B cell (primary cell): ENCODE measurements at regions not wholly inside any gene's neighbourhood (a gene's known extent, or its start where the extent isn't known, plus 50 kb on each side); places are given as distances from the start of the nearest gene placed in this dataset.

Experiments used
- ATAC-seq: fragments of 200-7000 bp; cut with Tn5 transposase; one replicate; pipeline ENCODE4 v1.10.0; 2021; ENCODE audit warnings: low read depth, mild to moderate bottlenecking, moderate number of reproducible peaks, moderate library complexity
- CTCF ChIA-PET: fragments of 350-600 bp; sonication (Branson Sonifier 250); formaldehyde crosslinking; loops from one replicate; lab custom pipeline; 2021; ENCODE audit warnings: antibody characterized with exemption, inconsistent platforms; lab: Charles Lee
- POLR2A ChIA-PET: fragments of 350-600 bp; sonication (Branson Sonifier 250); formaldehyde crosslinking; loops from one replicate; lab custom pipeline; 2021; ENCODE audit warnings: antibody characterized with exemption; lab: Charles Lee
- DNase-seq: peaks from one replicate; pipeline ENCODE4 v3.0.0; 2013
- H2AFZ ChIP-seq: 2 replicates; pipeline ENCODE4 v1.6.1; 2012; ENCODE audit warnings: mild to moderate bottlenecking, low read depth, low read length; ENCODE audit not compliant: insufficient read depth, poor library complexity, severe bottlenecking
- H3K27ac ChIP-seq, 2 donors: 1 replicate in 1 of 2; 2 replicates in 1 of 2; pipeline ENCODE4 v1.5.1; 2012 to 2013; ENCODE audit warnings: low read length in 2 of 2, mild to moderate bottlenecking in 2 of 2, moderate library complexity in 1 of 2
- H3K27me3 ChIP-seq, 4 experiments: fragments of 200-600 bp in 1 of 4; sonication (generic) in 1 of 4; replicated peaks in 1 of 4; 1 replicate in 2 of 4; 2 replicates in 2 of 4; pipeline versions ENCODE4 v1.6.1 to v1.7.0; 2013 to 2016; ENCODE audit warnings: low read length in 3 of 4, mild to moderate bottlenecking in 2 of 4, mixed read lengths in 1 of 4, moderate library complexity in 1 of 4; ENCODE audit not compliant: insufficient read depth in 4 of 4, control insufficient read depth in 3 of 4; ENCODE audit errors: control extremely low read depth in 1 of 4
- H3K36me3 ChIP-seq, 2 experiments: replicated peaks in 1 of 2; 1 replicate in 1 of 2; 2 replicates in 1 of 2; pipeline versions ENCODE4 v1.6.1 to v1.7.1; 2013; ENCODE audit warnings: low read length in 1 of 2; ENCODE audit not compliant: insufficient read depth in 2 of 2, control insufficient read depth in 1 of 2; ENCODE audit errors: control extremely low read depth in 1 of 2, extremely low read depth in 1 of 2
- H3K4me1 ChIP-seq, 2 donors: fragments of 200-600 bp in 1 of 2; sonication (generic) in 1 of 2; 1 replicate in 1 of 2; 2 replicates in 1 of 2; pipeline versions ENCODE4 v1.5.1 to v1.6.1; 2013 to 2017; ENCODE audit warnings: low read length in 2 of 2; ENCODE audit not compliant: control insufficient read depth in 2 of 2, insufficient read depth in 2 of 2
- H3K4me2 ChIP-seq: replicated peaks from 2 replicates; pipeline ENCODE3; 2012; ENCODE audit warnings: mild to moderate bottlenecking, low read depth, low read length; ENCODE audit not compliant: poor library complexity, severe bottlenecking
- H3K4me3 ChIP-seq, 5 experiments: fragments of 200-600 bp in 1 of 5; sonication (generic) in 1 of 5; 1 replicate in 3 of 5; 2 replicates in 2 of 5; pipeline versions ENCODE4 v1.5.1 to v1.7.0; 2011 to 2016; ENCODE audit warnings: low read length in 4 of 5, mild to moderate bottlenecking in 4 of 5, low read depth in 2 of 5, control low read depth in 1 of 5, moderate library complexity in 1 of 5; ENCODE audit not compliant: insufficient read depth in 1 of 5; ENCODE audit errors: control extremely low read depth in 1 of 5, extremely low read depth in 1 of 5
- H3K79me2 ChIP-seq: fragments of 200-600 bp; sonication (generic); one replicate; pipeline ENCODE4 v1.6.0; 2016; ENCODE audit warnings: low read length; ENCODE audit not compliant: control insufficient read depth, insufficient read depth
- H3K9ac ChIP-seq: fragments of 200-600 bp; sonication (generic); 2 replicates; pipeline ENCODE4 v1.6.1; 2017; ENCODE audit warnings: mild to moderate bottlenecking, low read length, moderate library complexity
- H3K9me3 ChIP-seq, 3 donors: one replicate each; pipeline versions ENCODE4 v1.6.1 to v1.7.1; 2013; ENCODE audit warnings: low read length in 2 of 3; ENCODE audit not compliant: control insufficient read depth in 2 of 3, insufficient read depth in 1 of 3; ENCODE audit errors: control extremely low read depth in 1 of 3
- H4K20me1 ChIP-seq: 2 replicates; pipeline ENCODE4 v1.6.0; 2012; ENCODE audit warnings: mild to moderate bottlenecking, low read length; ENCODE audit not compliant: insufficient read depth, control insufficient read depth, poor library complexity, severe bottlenecking
- H3K27ac Mint-ChIP-seq: one replicate; pipeline ENCODE4 v1.8.0; 2021; ENCODE audit warnings: mixed read lengths
- H3K27me3 Mint-ChIP-seq: one replicate; pipeline ENCODE4 v1.8.0; 2021; ENCODE audit warnings: mixed read lengths
- H3K4me1 Mint-ChIP-seq: one replicate; pipeline ENCODE4 v1.8.0; 2021; ENCODE audit warnings: mixed read lengths
- H3K4me3 Mint-ChIP-seq: one replicate; pipeline ENCODE4 v1.8.0; 2021; ENCODE audit warnings: mixed read lengths
- H3K9me3 Mint-ChIP-seq: one replicate; pipeline ENCODE4 v1.8.0; 2022; ENCODE audit warnings: mixed read lengths; ENCODE audit not compliant: insufficient read depth
- EZH2 ChIP-seq: IDR thresholded peaks from 2 replicates; pipeline ENCODE4 v1.6.1; 2012; ENCODE audit warnings: borderline replicate concordance, low read depth, mild to moderate bottlenecking, moderate library complexity, low read length; ENCODE audit not compliant: insufficient read depth, poor library complexity, severe bottlenecking
- whole genome bisulfite sequencing: methylation state at CpG from one replicate; pipeline ENCODE4 v1.1.5; 2013; ENCODE audit warnings: missing lambda C conversion rate; ENCODE audit not compliant: insufficient coverage; 5-methylcytosine and 5-hydroxymethylcytosine counted together
- intact Hi-C: fragments of 100-400 bp; cut with micrococcal nuclease; formaldehyde crosslinking; loops from one replicate; pipeline ENCODE4 v1.10.0; 2022
- TF ChIP-seq, protein P1 (sequence below): fragments of 200-600 bp; IDR thresholded peaks from one replicate; pipeline ENCODE4 v1.8.0; 2022; ENCODE audit warnings: antibody characterized with exemption, mild to moderate bottlenecking

DNA sequence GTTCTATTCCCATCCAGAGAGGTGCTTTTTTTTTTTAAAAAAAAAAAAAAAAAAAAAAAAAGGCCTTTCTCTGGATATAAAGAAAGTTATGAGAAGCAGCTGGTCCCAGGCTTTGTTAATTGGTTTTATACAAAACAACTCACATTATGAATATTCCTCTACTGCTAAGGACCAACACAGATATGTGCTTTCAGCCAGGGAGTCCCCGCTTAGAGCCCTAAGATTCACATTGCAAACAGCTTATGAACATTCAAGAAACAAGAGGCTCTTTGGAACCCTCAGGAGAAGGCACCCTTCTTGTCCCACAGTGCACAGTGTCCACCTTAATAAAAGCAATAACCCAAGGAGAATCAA is 53.5 kb upstream of the GPR31 start:
- ChIA-PET POLR2A (no interaction called here), CTCF (interaction anchor here (0.7 to 1.1 kb wide), 2 partner anchors 35 to 437 kb away, joined by 3 read pairs; no protein-coding TSS in a partner anchor)
- Mint-ChIP-seq H3K4me3 (no peak overlapping the region), H3K27ac (no peak overlapping the region), H3K9me3 (no peaks in the 10 kb centered on the region), H3K4me1 (no peaks in the 10 kb centered on the region), H3K27me3 (peaks cover 20% of the 10 kb centered on the region)
- Histone ChIP-seq H3K9ac (no peak overlapping the region), H4K20me1 (no peaks in the 10 kb centered on the region), H3K4me2 (no peak overlapping the region), H2AFZ (no peak overlapping the region), H3K27me3 (peaks cover 0 to 4% (median 0%) of the 10 kb centered on the region in 4 experiments), H3K4me1 (no peaks in the 10 kb centered on the region), H3K9me3 (no peaks in the 10 kb centered on the region), H3K4me3 (no peak overlapping the region), H3K27ac (no peak overlapping the region), H3K79me2 (no peaks in the 10 kb centered on the region), H3K36me3 (no peaks in the 10 kb centered on the region)
- no peak for TF ChIP-seq EZH2
- TF ChIP-seq, protein P1, sequence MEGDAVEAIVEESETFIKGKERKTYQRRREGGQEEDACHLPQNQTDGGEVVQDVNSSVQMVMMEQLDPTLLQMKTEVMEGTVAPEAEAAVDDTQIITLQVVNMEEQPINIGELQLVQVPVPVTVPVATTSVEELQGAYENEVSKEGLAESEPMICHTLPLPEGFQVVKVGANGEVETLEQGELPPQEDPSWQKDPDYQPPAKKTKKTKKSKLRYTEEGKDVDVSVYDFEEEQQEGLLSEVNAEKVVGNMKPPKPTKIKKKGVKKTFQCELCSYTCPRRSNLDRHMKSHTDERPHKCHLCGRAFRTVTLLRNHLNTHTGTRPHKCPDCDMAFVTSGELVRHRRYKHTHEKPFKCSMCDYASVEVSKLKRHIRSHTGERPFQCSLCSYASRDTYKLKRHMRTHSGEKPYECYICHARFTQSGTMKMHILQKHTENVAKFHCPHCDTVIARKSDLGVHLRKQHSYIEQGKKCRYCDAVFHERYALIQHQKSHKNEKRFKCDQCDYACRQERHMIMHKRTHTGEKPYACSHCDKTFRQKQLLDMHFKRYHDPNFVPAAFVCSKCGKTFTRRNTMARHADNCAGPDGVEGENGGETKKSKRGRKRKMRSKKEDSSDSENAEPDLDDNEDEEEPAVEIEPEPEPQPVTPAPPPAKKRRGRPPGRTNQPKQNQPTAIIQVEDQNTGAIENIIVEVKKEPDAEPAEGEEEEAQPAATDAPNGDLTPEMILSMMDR, result no peak
- no peak for DNase-seq
- no peak for ATAC-seq
- intact Hi-C loops, result no loop called here
- WGBS, result 83% methylated on average over 1 of the region's 1 CpG

DNA sequence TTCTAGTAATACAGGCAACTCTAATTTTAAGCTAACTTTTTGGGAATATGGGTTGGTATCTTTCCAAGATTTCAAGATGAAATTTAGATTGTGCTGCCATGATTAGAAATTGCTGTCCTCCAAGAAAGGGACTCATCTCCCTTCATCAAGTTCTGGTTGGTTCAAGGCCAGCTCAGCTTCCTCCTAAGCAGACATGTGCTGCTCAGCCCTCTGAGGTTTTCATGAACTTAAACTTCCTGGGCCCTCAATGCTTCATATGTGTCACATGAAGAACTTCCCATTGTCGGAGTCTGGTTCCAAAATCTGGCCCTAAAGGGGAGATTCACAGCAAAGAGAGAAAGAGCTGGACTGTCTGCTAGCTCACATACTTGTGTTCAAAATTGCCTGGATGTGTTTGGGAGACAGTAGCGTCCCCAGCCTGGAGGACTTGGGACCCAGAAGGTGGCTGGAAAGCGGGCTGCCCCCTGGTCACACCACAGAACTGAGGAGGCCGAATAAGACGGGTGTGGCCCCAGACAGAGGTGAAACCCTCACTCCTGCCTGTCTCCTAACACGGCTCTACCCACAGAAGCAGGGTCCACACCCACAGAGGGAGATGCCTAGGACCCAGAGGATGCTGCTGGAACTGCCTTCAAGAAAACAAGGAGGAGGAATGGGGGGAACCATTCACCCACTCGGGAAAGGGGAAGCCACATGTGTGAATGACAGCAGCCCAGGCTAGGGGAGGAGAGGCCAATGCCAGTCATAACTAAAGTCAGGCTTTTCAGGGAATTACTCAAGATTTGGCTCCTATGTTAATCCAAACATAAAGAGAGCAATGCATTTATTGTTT is 54.3 kb upstream of the GPR31 start:
- Histone ChIP-seq H3K27me3 (peaks cover 0 to 4% (median 0%) of the 10 kb centered on the region in 4 experiments), H2AFZ (no peak overlapping the region), H3K9ac (no peak overlapping the region), H3K9me3 (no peaks in the 10 kb centered on the region), H3K79me2 (no peaks in the 10 kb centered on the region), H3K4me1 (no peaks in the 10 kb centered on the region), H3K36me3 (no peaks in the 10 kb centered on the region), H4K20me1 (no peaks in the 10 kb centered on the region), H3K4me3 (no peak overlapping the region), H3K27ac (no peak overlapping the region), H3K4me2 (no peak overlapping the region)
- H3K4me3 Mint-ChIP-seq, result no peak overlapping the region
- intact Hi-C loops, result no loop called here
- H3K4me1 Mint-ChIP-seq, result no peaks in the 10 kb centered on the region
- ChIA-PET POLR2A (no interaction called here), CTCF (interaction anchor here (0.7 to 1.1 kb wide), 2 partner anchors 35 to 437 kb away, joined by 3 read pairs; no protein-coding TSS in a partner anchor)
- WGBS, result 76% methylated on average over 5 of the region's 7 CpGs
- ATAC-seq (no peak), DNase-seq (no peak)
- no peak overlapping the region for H3K27ac Mint-ChIP-seq
- TF ChIP-seq, protein P1, result no peak
- no peak for TF ChIP-seq EZH2
- peaks cover 13% of the 10 kb centered on the region for H3K27me3 Mint-ChIP-seq
- no peaks in the 10 kb centered on the region for H3K9me3 Mint-ChIP-seq
